Caco-2 (cell line): ENCODE measurements at regions not wholly inside any gene's neighbourhood (a gene's known extent, or its start where the extent isn't known, plus 50 kb on each side); places are given as distances from the start of the nearest gene placed in this dataset.

Experiments used
- BruUV-seq: library from RNA; stranded (reverse); fragments of 400-500 nt; replicated peaks from 2 replicates; lab custom pipeline; 2021; lab: Mats Ljungman, UMichigan
- CTCF ChIA-PET: fragments of 300-600 bp; sonication (Branson Sonifier 250); formaldehyde crosslinking; loops from one replicate; lab custom pipeline; 2022; ENCODE audit warnings: antibody characterized with exemption; lab: Charles Lee
- POLR2A ChIA-PET: fragments of 300-600 bp; sonication (Branson Sonifier 250); formaldehyde crosslinking; loops from one replicate; lab custom pipeline; 2022; ENCODE audit warnings: antibody characterized with exemption; lab: Charles Lee
- DNase-seq, 2 experiments: peaks; one replicate each; pipeline versions ENCODE4 v3.0.0 to v3.0.0-alpha.2; 2020 to 2022
- H3K27me3 ChIP-seq: replicated peaks from 2 replicates; pipeline ENCODE4 v1.6.0; 2011; ENCODE audit warnings: low read length; ENCODE audit not compliant: control insufficient read depth, insufficient read depth
- H3K36me3 ChIP-seq: 2 replicates; pipeline ENCODE4 v1.5.1; 2011; ENCODE audit warnings: low read length; ENCODE audit not compliant: control insufficient read depth, insufficient read depth
- H3K4me1 ChIP-seq: fragments of 250-450 bp; sonication (Bioruptor Pico); 2 replicates; pipeline ENCODE4 v1.5.1; 2020; ENCODE audit warnings: mild to moderate bottlenecking
- H3K4me3 ChIP-seq: 2 replicates; pipeline ENCODE4 v1.5.1; 2011; ENCODE audit warnings: low read depth, mild to moderate bottlenecking, control low read depth, low read length
- H3K9me3 ChIP-seq: fragments of 250-450 bp; sonication (Bioruptor Pico); 2 replicates; pipeline ENCODE4 v1.5.1; 2020; ENCODE audit warnings: mild to moderate bottlenecking, moderate library complexity
- H3K27ac Mint-ChIP-seq: one replicate; pipeline ENCODE4 v1.8.0; 2022; ENCODE audit warnings: mixed read lengths; ENCODE audit not compliant: unreplicated experiment
- H3K27me3 Mint-ChIP-seq: one replicate; pipeline ENCODE4 v1.8.0; 2022; ENCODE audit warnings: mixed read lengths; ENCODE audit not compliant: insufficient read depth, unreplicated experiment
- H3K36me3 Mint-ChIP-seq: one replicate; pipeline ENCODE4 v1.8.0; 2022; ENCODE audit warnings: mild to moderate bottlenecking, mixed read lengths; ENCODE audit not compliant: insufficient read depth, unreplicated experiment
- H3K4me1 Mint-ChIP-seq: one replicate; pipeline ENCODE4 v1.8.0; 2022; ENCODE audit warnings: low read depth, mixed read lengths; ENCODE audit not compliant: unreplicated experiment
- H3K4me3 Mint-ChIP-seq: one replicate; pipeline ENCODE4 v1.8.0; 2022; ENCODE audit warnings: mild to moderate bottlenecking, moderate library complexity, mixed read lengths; ENCODE audit not compliant: unreplicated experiment
- H3K9me3 Mint-ChIP-seq: one replicate; pipeline ENCODE4 v1.8.0; 2022; ENCODE audit warnings: mixed read lengths; ENCODE audit not compliant: unreplicated experiment
- intact Hi-C: fragments of 100-400 bp; cut with micrococcal nuclease; formaldehyde crosslinking; loops from one replicate; pipeline ENCODE4 v1.10.0; 2022; ENCODE audit not compliant: unreplicated experiment
- TF ChIP-seq, protein P1 (sequence below), 2 experiments: fragments of 200-600 bp in 1 of 2; IDR thresholded peaks; 1 replicate in 1 of 2; 2 replicates in 1 of 2; pipeline versions ENCODE4 v1.5.1 to v1.8.0; 2011 to 2022; ENCODE audit warnings: antibody characterized with exemption in 1 of 2, control low read depth in 1 of 2, inconsistent platforms in 1 of 2, low read depth in 1 of 2, low read length in 1 of 2, mild to moderate bottlenecking in 1 of 2, moderate library complexity in 1 of 2; ENCODE audit not compliant: insufficient read depth in 1 of 2, severe bottlenecking in 1 of 2, unreplicated experiment in 1 of 2

DNA sequence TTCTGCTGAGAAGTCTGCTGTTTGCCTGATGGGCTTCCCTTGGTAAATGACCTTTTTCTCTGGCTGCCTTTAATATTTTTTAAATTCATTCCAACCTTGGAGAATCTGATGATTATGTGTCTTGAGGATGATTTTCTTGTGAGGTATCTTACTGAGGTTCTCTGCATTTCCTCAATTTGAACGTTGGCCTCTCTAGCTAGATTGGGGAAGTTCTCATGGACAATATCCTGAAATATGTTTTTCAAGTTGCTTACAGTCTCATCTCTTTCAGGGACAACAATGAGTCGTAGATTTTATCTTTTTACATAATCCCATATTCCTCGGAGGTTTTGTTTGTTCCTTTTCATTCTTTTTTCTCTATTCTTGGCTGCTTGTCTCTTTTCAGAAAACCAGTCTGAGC, 208.4 kb downstream of the KIF20B start:
- Histone ChIP-seq H3K4me3 (no peak overlapping the region), H3K27me3 (no peaks in the 10 kb centered on the region), H3K9me3 (no peaks in the 10 kb centered on the region), H3K36me3 (no peaks in the 10 kb centered on the region), H3K4me1 (no peaks in the 10 kb centered on the region)
- Mint-ChIP-seq H3K4me3 (no peak overlapping the region), H3K27me3 (no peaks in the 10 kb centered on the region), H3K9me3 (no peaks in the 10 kb centered on the region), H3K4me1 (no peaks in the 10 kb centered on the region), H3K27ac (no peak overlapping the region), H3K36me3 (no peaks in the 10 kb centered on the region)
- DNase-seq = no peak
- ChIA-PET POLR2A (no interaction called here), CTCF (no interaction called here)
- TF ChIP-seq, protein P1, sequence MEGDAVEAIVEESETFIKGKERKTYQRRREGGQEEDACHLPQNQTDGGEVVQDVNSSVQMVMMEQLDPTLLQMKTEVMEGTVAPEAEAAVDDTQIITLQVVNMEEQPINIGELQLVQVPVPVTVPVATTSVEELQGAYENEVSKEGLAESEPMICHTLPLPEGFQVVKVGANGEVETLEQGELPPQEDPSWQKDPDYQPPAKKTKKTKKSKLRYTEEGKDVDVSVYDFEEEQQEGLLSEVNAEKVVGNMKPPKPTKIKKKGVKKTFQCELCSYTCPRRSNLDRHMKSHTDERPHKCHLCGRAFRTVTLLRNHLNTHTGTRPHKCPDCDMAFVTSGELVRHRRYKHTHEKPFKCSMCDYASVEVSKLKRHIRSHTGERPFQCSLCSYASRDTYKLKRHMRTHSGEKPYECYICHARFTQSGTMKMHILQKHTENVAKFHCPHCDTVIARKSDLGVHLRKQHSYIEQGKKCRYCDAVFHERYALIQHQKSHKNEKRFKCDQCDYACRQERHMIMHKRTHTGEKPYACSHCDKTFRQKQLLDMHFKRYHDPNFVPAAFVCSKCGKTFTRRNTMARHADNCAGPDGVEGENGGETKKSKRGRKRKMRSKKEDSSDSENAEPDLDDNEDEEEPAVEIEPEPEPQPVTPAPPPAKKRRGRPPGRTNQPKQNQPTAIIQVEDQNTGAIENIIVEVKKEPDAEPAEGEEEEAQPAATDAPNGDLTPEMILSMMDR (IDR thresholded peaks at IDR 0.05; ENCODE audit: insufficient read depth in 1 of 2, low read depth in 1 of 2, low read length in 1 of 2, severe bottlenecking in 1 of 2, unreplicated experiment in 1 of 2) = no peak
- BruUV-seq = no TSS peak
- intact Hi-C loops = no loop called here

DNA sequence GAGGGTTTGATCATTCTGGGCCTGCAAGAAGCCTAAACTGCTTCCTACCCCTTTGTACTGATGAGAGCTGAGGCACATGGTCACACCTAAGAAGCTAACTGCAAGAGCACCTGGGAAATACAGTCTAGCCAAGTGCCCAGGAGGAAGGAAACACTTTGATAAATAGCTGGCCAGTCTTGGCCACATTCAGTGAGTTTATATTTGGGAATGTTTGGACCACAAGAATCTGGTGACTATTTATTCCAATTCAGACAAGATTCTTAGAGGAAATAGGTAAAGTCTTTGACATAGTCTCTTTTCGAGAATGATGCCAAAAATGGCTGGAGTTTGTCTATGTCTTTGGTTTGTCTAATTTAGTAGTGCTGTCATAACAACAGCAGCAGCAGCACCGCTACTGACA, 213.6 kb downstream of the KIF20B start:
- Histone ChIP-seq H3K9me3 (no peaks in the 10 kb centered on the region), H3K27me3 (no peaks in the 10 kb centered on the region), H3K36me3 (no peaks in the 10 kb centered on the region), H3K4me3 (no peak overlapping the region), H3K4me1 (no peaks in the 10 kb centered on the region)
- H3K4me3 Mint-ChIP-seq = no peak overlapping the region
- no peaks in the 10 kb centered on the region for H3K4me1 Mint-ChIP-seq
- ChIA-PET CTCF (no interaction called here), POLR2A (no interaction called here)
- TF ChIP-seq, protein P1 (IDR thresholded peaks at IDR 0.05; ENCODE audit: insufficient read depth in 1 of 2, low read depth in 1 of 2, low read length in 1 of 2, severe bottlenecking in 1 of 2, unreplicated experiment in 1 of 2) = no peak
- no peak for DNase-seq
- no peaks in the 10 kb centered on the region for H3K9me3 Mint-ChIP-seq
- no peaks in the 10 kb centered on the region for H3K36me3 Mint-ChIP-seq
- no peak overlapping the region for H3K27ac Mint-ChIP-seq
- intact Hi-C loops = no loop called here
- no peaks in the 10 kb centered on the region for H3K27me3 Mint-ChIP-seq
- BruUV-seq = no TSS peak

- ChIA-PET CTCF (no interaction called here), POLR2A (no interaction called here)
- TF ChIP-seq, protein P1 (IDR thresholded peaks at IDR 0.05; ENCODE audit: insufficient read depth in 1 of 2, low read depth in 1 of 2, low read length in 1 of 2, severe bottlenecking in 1 of 2, unreplicated experiment in 1 of 2) = no peak
- Histone ChIP-seq H3K9me3 (no peaks in the 10 kb centered on the region), H3K4me1 (peaks cover 3% of the 10 kb centered on the region; the same call in 1 of the 2 replicates), H3K36me3 (no peaks in the 10 kb centered on the region), H3K27me3 (no peaks in the 10 kb centered on the region), H3K4me3 (no peak overlapping the region)
- DNase-seq = no peak
- Mint-ChIP-seq H3K9me3 (no peaks in the 10 kb centered on the region), H3K4me1 (no peaks in the 10 kb centered on the region), H3K27ac (no peak overlapping the region), H3K4me3 (no peak overlapping the region), H3K36me3 (no peaks in the 10 kb centered on the region), H3K27me3 (no peaks in the 10 kb centered on the region)
- no TSS peak for BruUV-seq
- intact Hi-C loops = no loop called here
Measured at GRCh38 chr10:89915968-89916367, 214.6 kb downstream of the KIF20B start.
